SH-SY5Y (cell line): ENCODE measurements at regions not wholly inside any gene's neighbourhood (a gene's known extent, or its start where the extent isn't known, plus 50 kb on each side); places are given as distances from the start of the nearest gene placed in this dataset.

Experiments
- GATA2 ChIP-seq: IDR thresholded peaks from 2 replicates; pipeline ENCODE4 v1.6.1; 2011; ENCODE audit warnings: mild to moderate bottlenecking, low read depth, low read length
- GATA3 ChIP-seq: IDR thresholded peaks from 2 replicates; pipeline ENCODE4 v1.6.1; 2011; ENCODE audit warnings: low read depth, mild to moderate bottlenecking, low read length, moderate library complexity

DNA sequence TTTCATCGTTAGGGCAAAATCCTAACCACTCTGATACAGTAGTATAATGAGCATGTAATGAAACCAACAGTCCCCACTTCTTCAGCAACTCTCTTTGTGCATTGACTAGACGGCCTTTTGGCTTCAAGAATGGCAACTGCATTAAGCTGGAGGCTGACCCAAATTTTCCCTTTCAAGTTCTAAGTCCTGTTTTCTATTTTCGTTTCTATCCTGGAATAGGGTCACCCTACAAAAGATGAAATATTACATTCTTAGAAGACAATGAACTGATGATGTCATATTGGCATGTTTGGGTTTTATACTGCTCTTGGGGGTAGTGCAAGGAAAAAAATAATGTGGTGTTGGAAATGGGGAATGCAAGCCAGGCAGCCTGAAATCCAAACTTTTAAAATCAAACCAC, 254.4 kb downstream of the ETAA1 start:
- no peak for TF ChIP-seq GATA2
- TF ChIP-seq GATA3 = no peak
